GM12878 (cell line): ENCODE measurements at regions not wholly inside any gene's neighbourhood (a gene's known extent, or its start where the extent isn't known, plus 50 kb on each side); places are given as distances from the start of the nearest gene placed in this dataset.

Experiments used
- ATAC-seq: fragments of 200-7000 bp; cut with Tn5 transposase; 3 replicates; pipeline ENCODE4 v1.9.1; 2020; ENCODE audit warnings: mild to moderate bottlenecking, moderate library complexity
- BruUV-seq: library from RNA; stranded (reverse); fragments of 400-500 nt; replicated peaks from 2 replicates; lab custom pipeline; 2021; lab: Mats Ljungman, UMichigan
- CTCF ChIA-PET: fragments of 300-600 bp; sonication (Branson Sonifier 250); formaldehyde crosslinking; extraction: SDS; loops from one replicate; lab custom pipeline; 2021; ENCODE audit warnings: inconsistent platforms; lab: Yijun Ruan, JAX
- POLR2A ChIA-PET: fragments of 350-600 bp; formaldehyde crosslinking; extraction: SDS; loops from one replicate; lab custom pipeline; 2021; ENCODE audit warnings: inconsistent platforms; lab: Charles Lee
- RAD21 ChIA-PET: fragments of 300-600 bp; sonication (Branson Sonifier 250); formaldehyde crosslinking; loops from one replicate; lab custom pipeline; 2023; ENCODE audit warnings: antibody characterized with exemption; ENCODE audit not compliant: unreplicated experiment; lab: Charles Lee
- SMC1A ChIA-PET: fragments of 300-600 bp; sonication (Branson Sonifier 250); formaldehyde crosslinking; loops from one replicate; lab custom pipeline; 2023; ENCODE audit not compliant: unreplicated experiment, uncharacterized antibody; lab: Charles Lee
- DNase-seq: peaks from one replicate; pipeline ENCODE4 v3.0.0-alpha.2; 2011; ENCODE audit warnings: low read depth, low spot score
- FAIRE-seq: peaks from 3 replicates; lab custom pipeline; 2011; peaks lifted over from hg19 to GRCh38; lab: Jason Lieb, UNC
- H2AFZ ChIP-seq: 2 replicates; pipeline ENCODE4 v1.6.0; 2011; ENCODE audit warnings: low read depth, low read length, control low read depth; ENCODE audit not compliant: control insufficient read depth
- H3K27ac ChIP-seq: 2 replicates; pipeline ENCODE4 v1.5.1; 2011; ENCODE audit warnings: control low read depth; ENCODE audit not compliant: control insufficient read depth, insufficient read depth
- H3K27me3 ChIP-seq, 2 experiments: replicated peaks in 1 of 2; 2 replicates each; pipeline versions ENCODE4 v1.6.0 to v1.6.1; 2011; ENCODE audit warnings: low read length in 1 of 2; ENCODE audit not compliant: control insufficient read depth in 2 of 2, insufficient read depth in 2 of 2
- H3K36me3 ChIP-seq, 2 experiments: 2 replicates each; pipeline ENCODE4 v1.5.1; 2011; ENCODE audit warnings: low read length in 1 of 2; ENCODE audit not compliant: control insufficient read depth in 2 of 2, insufficient read depth in 2 of 2
- H3K4me1 ChIP-seq: 2 replicates; pipeline ENCODE4 v1.6.1; 2011; ENCODE audit warnings: mild to moderate bottlenecking, low read length, moderate library complexity, mixed read lengths; ENCODE audit not compliant: control insufficient read depth, insufficient read depth
- H3K4me2 ChIP-seq: 2 replicates; pipeline ENCODE4 v1.6.0; 2011; ENCODE audit warnings: control low read depth; ENCODE audit not compliant: control insufficient read depth, insufficient read depth
- H3K4me3 ChIP-seq: fragments of 200-600 bp; sonication (generic); 2 replicates; pipeline ENCODE4 v1.5.1; 2016
- H3K79me2 ChIP-seq: 2 replicates; pipeline ENCODE4 v1.6.0; 2011; ENCODE audit warnings: low read length; ENCODE audit not compliant: control insufficient read depth, insufficient read depth
- H3K9ac ChIP-seq: 2 replicates; pipeline ENCODE4 v1.8.0; 2011; ENCODE audit warnings: low read length, control low read depth, mixed read lengths; ENCODE audit not compliant: control insufficient read depth, insufficient read depth
- H3K9me3 ChIP-seq: replicated peaks from 3 replicates; pipeline ENCODE4 v1.5.1; 2011; ENCODE audit warnings: mild to moderate bottlenecking, low read length; ENCODE audit not compliant: control insufficient read depth, insufficient read depth
- H4K20me1 ChIP-seq: 2 replicates; pipeline ENCODE4 v1.6.0; 2011; ENCODE audit not compliant: control insufficient read depth, insufficient read depth
- ATF2 ChIP-seq: IDR thresholded peaks from 2 replicates; pipeline ENCODE4 v1.6.1; 2012; ENCODE audit warnings: low read length, inconsistent platforms
- BACH1 ChIP-seq: fragments of 450-650 bp; IDR thresholded peaks from 2 replicates; pipeline ENCODE4 v1.6.1; 2017; ENCODE audit warnings: mild to moderate bottlenecking, borderline replicate concordance
- CHD1 ChIP-seq: IDR thresholded peaks from 2 replicates; pipeline ENCODE4 v1.6.1; 2012; ENCODE audit warnings: low read depth, low read length, improper control_type of control experiment
- CHD2 ChIP-seq: IDR thresholded peaks from 2 replicates; pipeline ENCODE4 v1.6.1; 2011; ENCODE audit warnings: low read depth, low read length, improper control_type of control experiment, borderline replicate concordance
- CHD4 ChIP-seq: fragments of 200-600 bp; sonication (generic); IDR thresholded peaks from 2 replicates; pipeline ENCODE4 v1.6.1; 2016; ENCODE audit warnings: mild to moderate bottlenecking
- CUX1 ChIP-seq: IDR thresholded peaks from 2 replicates; pipeline ENCODE4 v1.6.1; 2012; ENCODE audit warnings: improper control_type of control experiment, low read depth, low read length; ENCODE audit not compliant: insufficient replicate concordance
- E2F8 ChIP-seq: fragments of 450-650 bp; IDR thresholded peaks from 2 replicates; pipeline ENCODE4 v1.6.1; 2018; ENCODE audit warnings: mild to moderate bottlenecking, low read depth, moderate library complexity; ENCODE audit not compliant: partially characterized antibody
- ETV6 ChIP-seq, 2 experiments: fragments of 450-650 bp in 1 of 2; IDR thresholded peaks in 1 of 2; conservative IDR thresholded peaks in 1 of 2; 2 replicates each; pipeline ENCODE4 v1.6.1; 2014; ENCODE audit warnings: antibody characterized with exemption in 1 of 2, borderline replicate concordance in 1 of 2, low read depth in 1 of 2, mild to moderate bottlenecking in 1 of 2, moderate library complexity in 1 of 2
- GABPA ChIP-seq: IDR thresholded peaks from 2 replicates; pipeline ENCODE4 v1.6.1; 2014; ENCODE audit warnings: antibody characterized with exemption, low read depth, mild to moderate bottlenecking, inconsistent platforms
- IKZF2 ChIP-seq, 2 experiments: fragments of 450-650 bp; IDR thresholded peaks; 2 replicates each; pipeline ENCODE4 v1.6.1; 2017; ENCODE audit warnings: mild to moderate bottlenecking in 2 of 2, moderate library complexity in 2 of 2
- MLLT1 ChIP-seq: fragments of 450-650 bp; IDR thresholded peaks from 2 replicates; pipeline ENCODE4 v1.6.1; 2016; ENCODE audit warnings: mild to moderate bottlenecking
- PML ChIP-seq: IDR thresholded peaks from 2 replicates; pipeline ENCODE4 v1.6.1; 2012; ENCODE audit warnings: low read length, inconsistent platforms
- SUPT20H ChIP-seq: IDR thresholded peaks from 2 replicates; pipeline ENCODE4 v1.6.1; 2011; ENCODE audit warnings: low read depth, mild to moderate bottlenecking, low read length, moderate library complexity, borderline replicate concordance; ENCODE audit not compliant: control insufficient read depth
- SUZ12 ChIP-seq: fragments of 200-600 bp; sonication (generic); IDR thresholded peaks from one replicate; pipeline ENCODE4 v1.6.1; 2018; ENCODE audit warnings: antibody characterized with exemption, mild to moderate bottlenecking; ENCODE audit not compliant: unreplicated experiment
- WGBS: methylation state at CpG from one replicate; pipeline ENCODE4 v1.1.6; 2016; ENCODE audit warnings: low lambda C conversion rate; ENCODE audit not compliant: insufficient replicate concordance, insufficient coverage; ENCODE audit errors: missing lambda C conversion rate; 5-methylcytosine and 5-hydroxymethylcytosine counted together
- in situ Hi-C: fragments of 300-500 bp; cut with MboI; formaldehyde crosslinking; loops from 9 replicates; pipeline ENCODE4 v1.14.3; 2018; ENCODE audit warnings: mixed read lengths
- intact Hi-C: fragments of 100-400 bp; cut with micrococcal nuclease; formaldehyde crosslinking; loops from one replicate; pipeline ENCODE4 v1.14.2; 2022; ENCODE audit not compliant: unreplicated experiment

- Histone ChIP-seq H3K36me3 (no peaks in the 10 kb centered on the region), H4K20me1 (no peaks in the 10 kb centered on the region), H3K4me2 (no peak overlapping the region), H3K27ac (no peak overlapping the region), H3K9ac (no peak overlapping the region), H3K9me3 (no peaks in the 10 kb centered on the region), H3K4me1 (no peaks in the 10 kb centered on the region), H2AFZ (no peak overlapping the region), H3K27me3 (no peaks in the 10 kb centered on the region), H3K79me2 (no peaks in the 10 kb centered on the region), H3K4me3 (no peak overlapping the region)
- no TSS peak for BruUV-seq
- DNase-seq, result no peak
- ChIA-PET SMC1A (no interaction called here), RAD21 (no interaction called here), POLR2A (interaction anchor here (0.6 kb wide), 1 partner anchor 536 kb away, joined by 5 read pairs; the partner anchor contains the start of gene TKTL2), CTCF (interaction anchor here (0.6 kb wide), 1 partner anchor 346 kb away, joined by 3 read pairs; no protein-coding TSS in a partner anchor)
- in situ Hi-C loops, result no loop called here
- intact Hi-C loops, result no loop called here
- no peak for ATAC-seq
- WGBS, result 0% methylated on average over 1 of the region's 1 CpG
- no peak for FAIRE-seq
- TF ChIP-seq E2F8 (no peak), SUZ12 (no peak), PML (no peak), IKZF2 (IDR thresholded peaks at IDR 0.05) (no peak), ETV6 (conservative IDR thresholded peaks at IDR 0.05 in 1 of 2, IDR thresholded peaks at IDR 0.05 in 1 of 2; ENCODE audit: borderline replicate concordance in 1 of 2, low read depth in 1 of 2) (no peak), ATF2 (no peak), CHD2 (no peak), CHD4 (no peak), BACH1 (no peak), MLLT1 (no peak), CUX1 (no peak), CHD1 (no peak), GABPA (no peak), SUPT20H (no peak)
Measured at GRCh38 chr4:164009435-164009834, 514.9 kb downstream of the TMA16 start.
